Bronchial epithelial cell (primary cell): ENCODE measurements at regions not wholly inside any gene's neighbourhood (a gene's known extent, or its start where the extent isn't known, plus 50 kb on each side); places are given as distances from the start of the nearest gene placed in this dataset.

Experiments
- DNase-seq: peaks from one replicate; pipeline ENCODE4 v3.0.0-alpha.2; 2010; ENCODE audit warnings: low read depth
- FAIRE-seq: peaks from 2 replicates; lab custom pipeline; 2011; peaks lifted over from hg19 to GRCh38; lab: Jason Lieb, UNC
- H3K27me3 ChIP-seq: 2 replicates; pipeline ENCODE4 v1.5.1; 2011; ENCODE audit warnings: low read length; ENCODE audit not compliant: control insufficient read depth, insufficient read depth
- H3K36me3 ChIP-seq: 2 replicates; pipeline ENCODE4 v1.5.1; 2011; ENCODE audit warnings: low read length; ENCODE audit not compliant: control insufficient read depth, insufficient read depth
- H3K4me3 ChIP-seq: 2 replicates; pipeline ENCODE4 v1.5.1; 2011; ENCODE audit warnings: mild to moderate bottlenecking, low read depth, low read length, control low read depth
- TF ChIP-seq, protein P1 (sequence below): IDR thresholded peaks from 2 replicates; pipeline ENCODE4 v1.5.1; 2011; ENCODE audit warnings: mild to moderate bottlenecking, moderate library complexity, low read length, control low read depth, inconsistent platforms; ENCODE audit not compliant: insufficient read depth, severe bottlenecking

DNA sequence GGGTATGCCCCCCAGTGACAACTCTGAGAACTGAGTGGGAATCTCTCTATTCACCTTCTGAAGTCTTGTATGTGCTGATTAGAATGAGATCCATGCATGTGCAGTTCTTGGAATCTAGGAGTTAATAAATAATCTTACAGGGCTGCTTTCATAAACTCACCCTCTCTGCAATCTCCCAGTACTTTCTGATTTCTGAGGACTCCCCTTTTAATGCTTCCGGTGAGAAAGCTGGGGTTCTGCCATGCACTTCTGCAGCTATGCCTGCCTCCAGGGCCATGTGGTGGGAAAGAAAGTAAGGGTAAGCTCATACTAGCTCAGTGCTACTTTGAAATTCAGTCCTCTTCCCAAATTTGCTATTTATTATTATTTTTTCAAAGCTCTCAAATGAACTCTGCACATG, 432.9 kb downstream of the MTX2 start:
- no peak overlapping the region for H3K4me3 ChIP-seq
- H3K27me3 ChIP-seq = no peaks in the 10 kb centered on the region
- DNase-seq = no peak
- TF ChIP-seq, protein P1, sequence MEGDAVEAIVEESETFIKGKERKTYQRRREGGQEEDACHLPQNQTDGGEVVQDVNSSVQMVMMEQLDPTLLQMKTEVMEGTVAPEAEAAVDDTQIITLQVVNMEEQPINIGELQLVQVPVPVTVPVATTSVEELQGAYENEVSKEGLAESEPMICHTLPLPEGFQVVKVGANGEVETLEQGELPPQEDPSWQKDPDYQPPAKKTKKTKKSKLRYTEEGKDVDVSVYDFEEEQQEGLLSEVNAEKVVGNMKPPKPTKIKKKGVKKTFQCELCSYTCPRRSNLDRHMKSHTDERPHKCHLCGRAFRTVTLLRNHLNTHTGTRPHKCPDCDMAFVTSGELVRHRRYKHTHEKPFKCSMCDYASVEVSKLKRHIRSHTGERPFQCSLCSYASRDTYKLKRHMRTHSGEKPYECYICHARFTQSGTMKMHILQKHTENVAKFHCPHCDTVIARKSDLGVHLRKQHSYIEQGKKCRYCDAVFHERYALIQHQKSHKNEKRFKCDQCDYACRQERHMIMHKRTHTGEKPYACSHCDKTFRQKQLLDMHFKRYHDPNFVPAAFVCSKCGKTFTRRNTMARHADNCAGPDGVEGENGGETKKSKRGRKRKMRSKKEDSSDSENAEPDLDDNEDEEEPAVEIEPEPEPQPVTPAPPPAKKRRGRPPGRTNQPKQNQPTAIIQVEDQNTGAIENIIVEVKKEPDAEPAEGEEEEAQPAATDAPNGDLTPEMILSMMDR = no peak
- H3K36me3 ChIP-seq = no peaks in the 10 kb centered on the region
- no peak for FAIRE-seq

GRCh38 chr2:176704282-176704858, 435.1 kb downstream of the MTX2 start:
- TF ChIP-seq, protein P1 = no peak
- FAIRE-seq = no peak
- no peaks in the 10 kb centered on the region for H3K27me3 ChIP-seq

GRCh38 chr2:176709149-176709951, 440.1 kb downstream of the MTX2 start:
- FAIRE-seq (no peak), DNase-seq (no peak)
- no peaks in the 10 kb centered on the region for H3K27me3 ChIP-seq
- H3K36me3 ChIP-seq = no peaks in the 10 kb centered on the region
- H3K4me3 ChIP-seq = no peak overlapping the region
- TF ChIP-seq, protein P1 = no peak

More at GRCh38 chr2:176704282-176704858, 435.1 kb downstream of the MTX2 start:
- Histone ChIP-seq H3K4me3 (no peak overlapping the region), H3K36me3 (no peaks in the 10 kb centered on the region)
- no peak for DNase-seq

GRCh38 chr2:176709991-176710390, 440.7 kb downstream of the MTX2 start:
- H3K36me3 ChIP-seq = no peaks in the 10 kb centered on the region
- FAIRE-seq = no peak

GRCh38 chr2:176710657-176711186, 441.5 kb downstream of the MTX2 start:
- no peaks in the 10 kb centered on the region for H3K36me3 ChIP-seq
- TF ChIP-seq, protein P1 = no peak
- H3K27me3 ChIP-seq = no peaks in the 10 kb centered on the region
- DNase-seq = no peak
- FAIRE-seq = no peak
- no peak overlapping the region for H3K4me3 ChIP-seq

More at GRCh38 chr2:176709991-176710390, 440.7 kb downstream of the MTX2 start:
- no peak overlapping the region for H3K4me3 ChIP-seq
- TF ChIP-seq, protein P1 = no peak
- H3K27me3 ChIP-seq = no peaks in the 10 kb centered on the region
- DNase-seq = no peak
